Panc1 (cell line): ENCODE measurements at regions not wholly inside any gene's neighbourhood (a gene's known extent, or its start where the extent isn't known, plus 50 kb on each side); places are given as distances from the start of the nearest gene placed in this dataset.
"Not testable (repeated sequence)": the region's sequence is repeated elsewhere in the genome, so short reads cannot be mapped to it uniquely, and the experiment has no call there.

Source experiments
- ATAC-seq: fragments of 200-7000 bp; cut with Tn5 transposase; 2 replicates; pipeline ENCODE4 v1.9.1; 2020; ENCODE audit warnings: mild to moderate bottlenecking, moderate library complexity
- BruUV-seq: library from RNA; stranded (reverse); fragments of 400-500 nt; replicated peaks from 2 replicates; lab custom pipeline; 2021; lab: Mats Ljungman, UMichigan
- CTCF ChIA-PET: fragments of 300-600 bp; sonication (Branson Sonifier 250); formaldehyde crosslinking; loops from one replicate; lab custom pipeline; 2022; ENCODE audit warnings: antibody characterized with exemption; lab: Charles Lee
- POLR2A ChIA-PET: fragments of 300-600 bp; sonication (Branson Sonifier 250); formaldehyde crosslinking; loops from one replicate; lab custom pipeline; 2022; ENCODE audit warnings: antibody characterized with exemption; lab: Charles Lee
- DNase-seq: peaks from one replicate; pipeline ENCODE4 v3.0.0-alpha.2; 2010; ENCODE audit warnings: low read depth, low spot score
- H3K27ac ChIP-seq: 2 replicates; pipeline ENCODE4 v1.5.1; 2011; ENCODE audit warnings: mild to moderate bottlenecking, low read length, inconsistent platforms
- H3K27me3 ChIP-seq: fragments of 200-500 bp; sonication (Bioruptor generic); 2 replicates; pipeline ENCODE4 v1.6.0; 2014; ENCODE audit warnings: low read length, inconsistent platforms; ENCODE audit not compliant: control insufficient read depth, insufficient read depth
- H3K36me3 ChIP-seq: fragments of 200-500 bp; sonication (Bioruptor generic); 2 replicates; pipeline ENCODE4 v1.5.1; 2014; ENCODE audit warnings: inconsistent platforms, mild to moderate bottlenecking, low read length, moderate library complexity; ENCODE audit not compliant: control insufficient read depth, insufficient read depth
- H3K4me1 ChIP-seq: 2 replicates; pipeline ENCODE4 v1.5.1; 2011; ENCODE audit warnings: inconsistent platforms, mild to moderate bottlenecking, low read length, moderate library complexity; ENCODE audit not compliant: control insufficient read depth, insufficient read depth
- H3K4me3 ChIP-seq, 2 experiments: 2 replicates each; pipeline ENCODE4 v1.5.1; 2011 to 2012; ENCODE audit warnings: low read depth in 2 of 2, low read length in 2 of 2, mild to moderate bottlenecking in 2 of 2, inconsistent platforms in 1 of 2, moderate library complexity in 1 of 2
- H3K9me3 ChIP-seq: fragments of 200-500 bp; sonication (Bioruptor generic); 2 replicates; pipeline ENCODE4 v1.5.1; 2014; ENCODE audit warnings: low read depth, mild to moderate bottlenecking, inconsistent platforms, low read length, moderate library complexity; ENCODE audit not compliant: control insufficient read depth, insufficient read depth
- POLR2AphosphoS5 ChIP-seq: IDR thresholded peaks from 2 replicates; pipeline ENCODE4 v1.6.1; 2012; ENCODE audit warnings: mild to moderate bottlenecking, low read depth, low read length, moderate library complexity
- SIN3A ChIP-seq: IDR thresholded peaks from 2 replicates; pipeline ENCODE4 v1.6.1; 2012; ENCODE audit warnings: low read depth, mild to moderate bottlenecking, low read length, moderate library complexity, borderline replicate concordance; ENCODE audit not compliant: insufficient read depth
- TCF7L2 ChIP-seq: IDR thresholded peaks from 2 replicates; pipeline ENCODE4 v1.6.1; 2011; ENCODE audit warnings: mild to moderate bottlenecking, low read depth, low read length, inconsistent platforms
- in situ Hi-C: cut with HindIII; loops from 2 replicates; pipeline ENCODE4 v1.10.0; 2016; ENCODE audit warnings: low sequenced_read_pairs, low pct_unique_long_range_greater_than_20kb
- intact Hi-C: fragments of 100-400 bp; cut with micrococcal nuclease; formaldehyde crosslinking; loops from one replicate; pipeline ENCODE4 v1.10.0; 2022; ENCODE audit not compliant: unreplicated experiment
- TF ChIP-seq, protein P1 (sequence below), 2 experiments: IDR thresholded peaks; 2 replicates each; pipeline ENCODE4 v1.6.1; 2011 to 2012; ENCODE audit warnings: low read depth in 2 of 2, control low read depth in 1 of 2, low read length in 1 of 2, mild to moderate bottlenecking in 1 of 2, moderate library complexity in 1 of 2; ENCODE audit not compliant: insufficient read depth in 1 of 2
- TF ChIP-seq, protein P2 (sequence below): fragments of 450-650 bp; IDR thresholded peaks from 2 replicates; pipeline ENCODE4 v1.5.1; 2017; ENCODE audit warnings: mild to moderate bottlenecking

DNA sequence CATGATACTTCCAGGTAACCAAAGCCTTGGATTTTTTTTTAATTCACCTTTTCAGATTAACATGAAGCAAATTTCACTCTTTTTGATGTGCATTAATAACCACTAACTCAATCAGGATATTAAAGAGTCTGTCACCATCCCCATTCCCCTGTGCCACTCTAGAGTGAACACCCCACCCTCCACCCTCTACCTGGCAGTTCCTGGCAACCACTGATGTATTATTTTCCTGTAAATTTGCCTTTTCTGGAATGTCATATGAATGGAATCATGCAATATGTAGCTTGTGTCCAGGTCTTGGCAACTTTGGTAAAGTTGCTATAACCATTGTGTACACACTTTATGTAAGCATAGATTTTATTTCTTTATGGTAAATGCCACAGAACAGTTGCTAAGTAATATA is 627.6 kb downstream of the MCTP2 start:
- no peaks in the 10 kb centered on the region for H3K36me3 ChIP-seq
- DNase-seq, result no peak
- ATAC-seq, result no peak
- intact Hi-C loops, result no loop called here
- TF ChIP-seq SIN3A (no peak), TCF7L2 (no peak), POLR2AphosphoS5 (no peak)
- TF ChIP-seq, protein P1, sequence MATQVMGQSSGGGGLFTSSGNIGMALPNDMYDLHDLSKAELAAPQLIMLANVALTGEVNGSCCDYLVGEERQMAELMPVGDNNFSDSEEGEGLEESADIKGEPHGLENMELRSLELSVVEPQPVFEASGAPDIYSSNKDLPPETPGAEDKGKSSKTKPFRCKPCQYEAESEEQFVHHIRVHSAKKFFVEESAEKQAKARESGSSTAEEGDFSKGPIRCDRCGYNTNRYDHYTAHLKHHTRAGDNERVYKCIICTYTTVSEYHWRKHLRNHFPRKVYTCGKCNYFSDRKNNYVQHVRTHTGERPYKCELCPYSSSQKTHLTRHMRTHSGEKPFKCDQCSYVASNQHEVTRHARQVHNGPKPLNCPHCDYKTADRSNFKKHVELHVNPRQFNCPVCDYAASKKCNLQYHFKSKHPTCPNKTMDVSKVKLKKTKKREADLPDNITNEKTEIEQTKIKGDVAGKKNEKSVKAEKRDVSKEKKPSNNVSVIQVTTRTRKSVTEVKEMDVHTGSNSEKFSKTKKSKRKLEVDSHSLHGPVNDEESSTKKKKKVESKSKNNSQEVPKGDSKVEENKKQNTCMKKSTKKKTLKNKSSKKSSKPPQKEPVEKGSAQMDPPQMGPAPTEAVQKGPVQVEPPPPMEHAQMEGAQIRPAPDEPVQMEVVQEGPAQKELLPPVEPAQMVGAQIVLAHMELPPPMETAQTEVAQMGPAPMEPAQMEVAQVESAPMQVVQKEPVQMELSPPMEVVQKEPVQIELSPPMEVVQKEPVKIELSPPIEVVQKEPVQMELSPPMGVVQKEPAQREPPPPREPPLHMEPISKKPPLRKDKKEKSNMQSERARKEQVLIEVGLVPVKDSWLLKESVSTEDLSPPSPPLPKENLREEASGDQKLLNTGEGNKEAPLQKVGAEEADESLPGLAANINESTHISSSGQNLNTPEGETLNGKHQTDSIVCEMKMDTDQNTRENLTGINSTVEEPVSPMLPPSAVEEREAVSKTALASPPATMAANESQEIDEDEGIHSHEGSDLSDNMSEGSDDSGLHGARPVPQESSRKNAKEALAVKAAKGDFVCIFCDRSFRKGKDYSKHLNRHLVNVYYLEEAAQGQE (IDR thresholded peaks at IDR 0.05; ENCODE audit: insufficient read depth in 1 of 2, low read depth in 2 of 2, low read length in 1 of 2), result no peak
- TF ChIP-seq, protein P2, sequence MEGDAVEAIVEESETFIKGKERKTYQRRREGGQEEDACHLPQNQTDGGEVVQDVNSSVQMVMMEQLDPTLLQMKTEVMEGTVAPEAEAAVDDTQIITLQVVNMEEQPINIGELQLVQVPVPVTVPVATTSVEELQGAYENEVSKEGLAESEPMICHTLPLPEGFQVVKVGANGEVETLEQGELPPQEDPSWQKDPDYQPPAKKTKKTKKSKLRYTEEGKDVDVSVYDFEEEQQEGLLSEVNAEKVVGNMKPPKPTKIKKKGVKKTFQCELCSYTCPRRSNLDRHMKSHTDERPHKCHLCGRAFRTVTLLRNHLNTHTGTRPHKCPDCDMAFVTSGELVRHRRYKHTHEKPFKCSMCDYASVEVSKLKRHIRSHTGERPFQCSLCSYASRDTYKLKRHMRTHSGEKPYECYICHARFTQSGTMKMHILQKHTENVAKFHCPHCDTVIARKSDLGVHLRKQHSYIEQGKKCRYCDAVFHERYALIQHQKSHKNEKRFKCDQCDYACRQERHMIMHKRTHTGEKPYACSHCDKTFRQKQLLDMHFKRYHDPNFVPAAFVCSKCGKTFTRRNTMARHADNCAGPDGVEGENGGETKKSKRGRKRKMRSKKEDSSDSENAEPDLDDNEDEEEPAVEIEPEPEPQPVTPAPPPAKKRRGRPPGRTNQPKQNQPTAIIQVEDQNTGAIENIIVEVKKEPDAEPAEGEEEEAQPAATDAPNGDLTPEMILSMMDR, result no peak
- no peaks in the 10 kb centered on the region for H3K27me3 ChIP-seq
- POLR2A ChIA-PET, result no interaction called here
- BruUV-seq, result no TSS peak
- H3K4me3 ChIP-seq, result no peak overlapping the region
- no peak overlapping the region for H3K27ac ChIP-seq
- CTCF ChIA-PET, result no interaction called here
- in situ Hi-C loops, result no loop called here
- H3K4me1 ChIP-seq, result no peaks in the 10 kb centered on the region
- H3K9me3 ChIP-seq, result no peaks in the 10 kb centered on the region

DNA sequence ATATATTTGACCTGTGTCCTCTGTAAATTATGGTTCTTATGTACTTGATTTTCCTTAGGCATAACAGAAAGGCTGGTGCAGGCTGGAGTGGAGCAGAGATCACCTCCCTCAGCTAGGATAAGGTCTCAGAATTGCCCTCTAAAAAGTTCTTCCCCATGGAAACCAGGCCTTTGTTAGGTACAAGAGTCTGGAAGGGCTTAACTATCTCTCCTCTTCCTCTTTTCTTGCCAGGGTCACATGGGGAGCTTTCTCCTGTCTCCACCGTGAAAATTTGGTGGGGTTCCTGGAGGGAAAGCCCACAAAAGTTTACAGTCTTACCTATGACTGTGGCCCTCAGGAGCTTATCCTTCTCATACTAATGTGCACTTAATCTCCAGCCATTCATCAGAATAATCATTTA is 633.2 kb downstream of the MCTP2 start:
- in situ Hi-C loops (no loop called here), intact Hi-C loops (no loop called here)
- BruUV-seq, result no TSS peak
- Histone ChIP-seq H3K4me1 (no peaks in the 10 kb centered on the region), H3K27ac (no peak overlapping the region), H3K9me3 (peaks cover 4% of the 10 kb centered on the region; the same call in 1 of the 2 replicates), H3K27me3 (no peaks in the 10 kb centered on the region), H3K36me3 (no peaks in the 10 kb centered on the region), H3K4me3 (no peak overlapping the region)
- POLR2A ChIA-PET, result no interaction called here
- ATAC-seq (no peak), DNase-seq (no peak)
- TF ChIP-seq, protein P2, result no peak
- TF ChIP-seq, protein P1 (IDR thresholded peaks at IDR 0.05; ENCODE audit: insufficient read depth in 1 of 2, low read depth in 2 of 2, low read length in 1 of 2), result no peak
- no peak for TF ChIP-seq POLR2AphosphoS5
- no peak for TF ChIP-seq TCF7L2
- TF ChIP-seq SIN3A, result no peak
- CTCF ChIA-PET, result no interaction called here

DNA sequence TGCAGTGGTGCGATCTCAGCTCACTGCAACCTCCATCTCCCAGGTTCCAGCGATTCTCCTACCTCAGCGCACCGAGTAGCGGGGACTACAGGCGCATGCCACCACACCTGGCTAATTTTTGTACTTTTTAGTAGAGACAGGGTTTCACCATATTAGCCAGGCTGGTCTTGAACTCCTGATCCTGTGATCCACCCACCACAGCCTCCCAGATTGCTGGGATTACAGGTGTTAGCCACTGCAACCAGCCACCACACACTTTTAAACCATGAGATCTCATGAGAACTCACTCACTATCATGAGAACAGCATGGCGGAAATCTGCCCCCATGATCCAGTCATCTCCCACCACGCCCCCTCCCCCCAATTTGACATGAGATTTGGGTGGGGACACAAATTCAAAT is 636.9 kb downstream of the MCTP2 start:
- intact Hi-C loops, H3K4me3 ChIP-seq, H3K27me3 ChIP-seq, H3K4me1 ChIP-seq, CTCF ChIA-PET, in situ Hi-C loops, POLR2A ChIA-PET, ATAC-seq, H3K36me3 ChIP-seq, DNase-seq, BruUV-seq, H3K27ac ChIP-seq, H3K9me3 ChIP-seq: not testable (repeated sequence)
